Raji (cell line): ENCODE measurements at regions not wholly inside any gene's neighbourhood (a gene's known extent, or its start where the extent isn't known, plus 50 kb on each side); places are given as distances from the start of the nearest gene placed in this dataset.

ENCODE experiments used
- POLR2A ChIP-seq: IDR thresholded peaks from 2 replicates; pipeline ENCODE4 v1.6.1; 2011; ENCODE audit warnings: low read depth, low read length, control low read depth; ENCODE audit not compliant: insufficient read depth

- no peak for TF ChIP-seq POLR2A
Measured at GRCh38 chr22:49090061-49090852, 737.4 kb downstream of the BRD1 start.

- no peak for TF ChIP-seq POLR2A
Measured at GRCh38 chr22:49088801-49089791, 738.6 kb downstream of the BRD1 start.

- TF ChIP-seq POLR2A = no peak
Measured at GRCh38 chr22:49087716-49088601, 739.7 kb downstream of the BRD1 start.

- no peak for TF ChIP-seq POLR2A
Measured at GRCh38 chr22:49087198-49087597, 740.5 kb downstream of the BRD1 start.

GRCh38 chr22:49086606-49087157, 741.0 kb downstream of the BRD1 start:
- no peak for TF ChIP-seq POLR2A

GRCh38 chr22:49086181-49086580, 741.5 kb downstream of the BRD1 start:
- no peak for TF ChIP-seq POLR2A

- TF ChIP-seq POLR2A = no peak
Measured at GRCh38 chr22:49084206-49084605, 743.5 kb downstream of the BRD1 start.

- TF ChIP-seq POLR2A = no peak
Measured at GRCh38 chr22:49083607-49084006, 744.1 kb downstream of the BRD1 start.

- no peak for TF ChIP-seq POLR2A
Measured at GRCh38 chr22:49082451-49082850, 745.2 kb downstream of the BRD1 start.

- TF ChIP-seq POLR2A = no peak
Measured at GRCh38 chr22:49081926-49082325, 745.7 kb downstream of the BRD1 start.

- no peak for TF ChIP-seq POLR2A
Measured at GRCh38 chr22:49081261-49081666, 746.4 kb downstream of the BRD1 start.

GRCh38 chr22:49080631-49081030, 747.0 kb downstream of the BRD1 start:
- no peak for TF ChIP-seq POLR2A

GRCh38 chr22:49079743-49080500, 747.8 kb downstream of the BRD1 start:
- no peak for TF ChIP-seq POLR2A
